ENCODE measurements at regions not wholly inside any gene's neighbourhood (a gene's known extent, or its start where the extent isn't known, plus 50 kb on each side); places are given as distances from the start of the nearest gene placed in this dataset.
"Not testable (repeated sequence)": the region's sequence is repeated elsewhere in the genome, so short reads cannot be mapped to it uniquely, and the experiment has no call there.

DNA sequence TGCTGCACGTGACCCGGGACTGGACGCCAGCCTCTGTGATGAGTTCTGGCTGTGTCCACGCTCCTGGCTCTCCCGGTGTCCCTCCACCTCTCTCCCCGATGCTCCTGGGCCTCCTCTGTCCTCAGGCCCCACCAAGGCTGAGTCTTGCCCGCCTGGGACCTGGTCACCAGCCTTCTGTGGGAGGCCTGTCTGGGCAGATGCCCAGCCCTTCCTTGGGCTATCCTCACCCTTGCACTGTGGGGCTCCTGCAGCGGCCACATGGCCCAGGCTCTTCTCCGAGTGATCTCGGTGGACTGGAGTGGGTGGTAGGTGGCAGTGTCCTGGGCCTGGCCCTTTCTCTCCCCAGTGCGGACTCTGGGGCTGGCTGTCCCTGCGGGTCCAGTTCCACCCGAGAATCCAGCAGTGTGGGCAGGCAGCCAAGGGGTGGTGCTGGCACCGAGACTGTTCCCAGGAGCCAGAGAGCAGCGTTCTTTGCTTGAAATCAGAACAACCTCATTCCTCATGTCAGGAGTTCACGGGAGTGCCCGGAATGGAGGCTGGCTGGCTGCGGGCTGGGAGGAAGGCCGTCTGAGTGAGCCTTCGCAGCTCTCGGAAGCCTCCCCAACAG is 94.6 kb downstream of the TMEM121 start:
- in situ Hi-C loops (cut with MboI; ENCODE audit: low sequenced_read_pairs) = not testable (repeated sequence)

DNA sequence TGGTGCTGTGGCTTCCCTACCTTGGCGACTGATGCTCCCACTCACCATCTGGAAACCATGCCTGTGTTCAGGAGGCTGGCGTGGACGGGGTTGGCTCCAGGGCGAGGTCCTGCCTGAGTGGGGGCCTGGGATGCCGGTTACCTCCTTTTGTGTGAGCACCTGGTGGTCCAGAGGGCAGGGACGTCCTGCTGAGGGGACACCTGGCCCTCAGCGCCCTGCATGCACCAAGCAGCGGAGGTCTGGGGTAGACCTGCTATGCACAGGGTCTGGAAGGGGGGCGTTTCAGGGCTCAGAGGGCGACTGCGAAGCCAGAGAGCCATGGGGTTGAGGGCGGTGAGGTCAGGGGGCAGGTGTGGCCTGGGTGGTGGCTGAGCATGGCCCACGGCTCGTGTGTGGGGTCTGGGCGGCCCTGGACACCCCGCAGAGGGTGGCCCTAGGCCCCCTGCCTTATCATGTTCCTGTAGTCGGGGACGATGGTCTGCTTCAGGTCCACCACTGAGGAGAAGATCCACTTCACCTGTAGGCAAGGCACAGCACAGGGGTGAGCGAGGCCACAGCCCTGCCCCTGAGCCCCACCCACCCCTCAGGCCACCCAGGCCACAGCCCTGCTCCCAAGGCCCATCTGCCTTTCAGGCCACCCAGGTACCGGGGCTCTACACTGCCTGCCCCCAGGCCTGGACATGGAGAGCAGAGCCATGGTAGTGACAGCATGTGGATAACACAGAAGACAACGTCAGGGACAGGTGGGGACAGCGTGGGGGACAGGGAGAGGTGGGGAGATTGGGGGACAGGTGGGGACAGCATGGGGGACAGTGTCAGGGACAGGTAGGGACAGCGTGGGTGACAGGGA is 95.3 kb downstream of the TMEM121 start:
- in situ Hi-C loops (cut with MboI; ENCODE audit: low sequenced_read_pairs) = not testable (repeated sequence)

DNA sequence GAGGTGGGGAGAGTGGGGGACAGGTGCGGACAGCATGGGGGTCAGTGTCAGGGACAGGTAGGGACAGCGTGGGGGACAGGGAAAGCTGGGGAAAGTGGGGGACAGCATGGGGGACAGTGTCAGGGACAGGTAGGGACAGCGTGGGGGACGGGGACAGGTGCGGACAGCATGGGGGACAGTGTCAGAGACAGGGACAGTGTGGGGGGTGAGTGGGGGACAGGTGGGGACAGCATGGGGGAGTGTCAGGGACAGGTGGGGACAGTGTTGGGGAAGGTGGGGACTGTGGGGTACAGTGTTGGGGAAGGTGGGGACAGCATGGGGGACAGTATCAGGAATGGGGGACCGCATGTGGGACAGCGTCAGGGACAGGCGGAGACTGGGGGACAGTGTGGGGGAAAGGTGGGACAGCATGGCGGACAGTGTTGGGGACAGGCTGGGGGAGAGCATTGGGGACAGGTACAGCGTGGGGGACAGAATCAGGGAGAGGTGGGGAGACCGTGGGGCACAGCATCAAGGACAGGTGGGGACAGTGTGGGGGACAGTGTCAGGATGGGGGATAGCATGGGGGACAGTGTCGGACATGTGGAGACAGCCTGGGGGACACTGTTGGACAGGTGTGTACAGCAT is 96.1 kb downstream of the TMEM121 start:
- in situ Hi-C loops (cut with MboI; ENCODE audit: low sequenced_read_pairs) = no loop called here

DNA sequence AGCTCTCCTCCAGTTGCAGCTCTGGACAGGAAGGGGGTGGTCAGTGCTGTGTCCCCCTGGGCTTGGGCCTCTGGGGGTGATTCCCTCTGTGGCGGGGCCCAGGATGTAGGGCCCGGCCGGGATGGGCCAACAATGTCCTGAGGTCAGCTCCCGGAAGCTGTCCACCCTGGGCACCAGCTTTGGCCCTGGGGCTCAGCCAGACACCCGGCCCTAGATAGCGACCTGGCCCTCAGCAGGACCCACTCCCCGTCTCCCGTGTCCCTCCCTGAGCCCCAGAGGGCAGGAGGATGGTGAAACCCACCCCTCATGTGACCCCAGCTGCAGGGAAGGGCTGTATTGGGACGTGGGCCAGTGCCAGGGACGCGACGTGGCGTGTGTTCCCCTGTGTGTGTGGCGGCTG is 96.8 kb downstream of the TMEM121 start:
- in situ Hi-C loops (cut with MboI; ENCODE audit: low sequenced_read_pairs) = not testable (repeated sequence)

DNA sequence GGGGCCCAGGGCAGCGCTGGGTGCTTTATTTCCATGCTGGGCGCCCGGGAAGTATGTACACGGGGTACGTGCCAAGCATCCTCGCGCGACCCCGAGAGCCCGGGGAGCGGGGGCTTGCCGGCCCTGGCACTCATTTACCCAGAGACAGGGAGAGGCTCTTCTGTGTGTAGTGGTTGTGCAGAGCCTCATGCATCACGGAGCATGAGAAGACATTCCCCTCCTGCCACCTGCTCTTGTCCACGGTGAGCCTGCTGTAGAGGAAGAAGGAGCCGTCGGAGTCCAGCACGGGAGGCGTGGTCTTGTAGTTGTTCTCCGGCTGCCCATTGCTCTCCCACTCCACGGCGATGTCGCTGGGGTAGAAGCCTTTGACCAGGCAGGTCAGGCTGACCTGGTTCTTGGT is 98.0 kb downstream of the TMEM121 start:
- in situ Hi-C loops (cut with MboI; ENCODE audit: low sequenced_read_pairs) = not testable (repeated sequence)

DNA sequence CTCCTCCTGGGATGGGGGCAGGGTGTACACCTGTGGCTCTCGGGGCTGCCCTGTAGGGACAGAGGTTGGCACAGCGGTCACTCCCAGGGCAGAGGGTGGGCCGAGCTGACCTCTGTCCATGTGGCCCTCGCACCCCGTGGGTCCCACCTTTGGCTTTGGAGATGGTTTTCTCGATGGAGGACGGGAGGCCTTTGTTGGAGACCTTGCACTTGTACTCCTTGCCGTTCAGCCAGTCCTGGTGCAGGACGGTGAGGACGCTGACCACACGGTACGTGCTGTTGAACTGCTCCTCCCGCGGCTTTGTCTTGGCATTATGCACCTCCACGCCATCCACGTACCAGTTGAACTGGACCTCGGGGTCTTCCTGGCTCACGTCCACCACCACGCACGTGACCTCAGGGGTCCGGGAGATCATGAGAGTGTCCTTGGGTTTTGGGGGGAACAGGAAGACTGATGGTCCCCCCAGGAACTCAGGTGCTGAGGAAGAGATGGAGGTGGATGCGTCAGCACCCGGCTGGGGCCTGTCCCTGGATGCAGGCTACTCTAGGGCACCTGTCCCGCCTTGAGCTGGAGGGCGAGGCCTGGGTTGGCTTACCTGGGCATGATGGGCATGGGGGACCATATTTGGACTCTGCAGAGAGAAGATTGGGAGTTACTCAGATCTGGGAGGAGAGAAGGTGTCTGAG is 98.5 kb downstream of the TMEM121 start:
- in situ Hi-C loops (cut with MboI; ENCODE audit: low sequenced_read_pairs) = not testable (repeated sequence)

DNA sequence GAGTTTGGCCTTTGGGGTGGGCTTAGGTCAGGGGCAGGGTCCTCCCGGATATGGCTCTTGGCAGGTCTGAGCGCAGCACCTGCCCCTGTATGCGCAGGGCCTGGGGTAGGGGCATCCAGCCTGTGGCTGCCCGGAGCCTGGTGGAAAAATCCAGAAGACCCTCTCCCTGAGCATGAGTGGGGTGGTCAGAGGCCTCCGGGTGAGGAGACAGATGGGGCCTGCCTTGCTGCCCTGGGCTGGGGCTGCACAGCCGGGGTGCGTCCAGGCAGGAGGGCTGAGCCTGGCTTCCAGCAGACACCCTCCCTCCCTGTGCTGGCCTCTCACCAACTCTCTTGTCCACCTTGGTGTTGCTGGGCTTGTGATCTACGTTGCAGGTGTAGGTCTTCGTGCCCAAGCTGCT is 99.1 kb downstream of the TMEM121 start:
- in situ Hi-C loops (cut with MboI; ENCODE audit: low sequenced_read_pairs) = not testable (repeated sequence)

DNA sequence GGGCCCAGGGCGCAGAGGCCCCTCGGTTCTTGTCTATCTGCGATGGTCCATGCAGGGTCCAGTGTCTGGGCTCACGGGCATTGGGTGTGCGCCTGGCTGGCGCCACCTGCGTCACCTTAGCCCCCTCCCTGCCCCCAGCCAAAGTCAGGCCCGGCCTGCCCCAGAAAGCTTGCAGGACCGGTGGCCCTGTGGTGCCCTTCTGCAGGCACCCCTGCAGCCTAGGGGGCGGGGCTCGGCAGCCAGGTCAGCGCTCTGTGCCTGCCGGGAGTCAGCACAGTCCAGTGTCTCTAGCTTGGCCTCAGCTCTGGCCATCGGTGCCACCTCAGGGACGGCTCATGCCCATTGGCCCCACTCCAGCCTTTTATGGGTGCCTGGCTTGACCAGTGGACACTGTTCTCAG is 99.7 kb downstream of the TMEM121 start:
- in situ Hi-C loops (cut with MboI; ENCODE audit: low sequenced_read_pairs) = not testable (repeated sequence)

DNA sequence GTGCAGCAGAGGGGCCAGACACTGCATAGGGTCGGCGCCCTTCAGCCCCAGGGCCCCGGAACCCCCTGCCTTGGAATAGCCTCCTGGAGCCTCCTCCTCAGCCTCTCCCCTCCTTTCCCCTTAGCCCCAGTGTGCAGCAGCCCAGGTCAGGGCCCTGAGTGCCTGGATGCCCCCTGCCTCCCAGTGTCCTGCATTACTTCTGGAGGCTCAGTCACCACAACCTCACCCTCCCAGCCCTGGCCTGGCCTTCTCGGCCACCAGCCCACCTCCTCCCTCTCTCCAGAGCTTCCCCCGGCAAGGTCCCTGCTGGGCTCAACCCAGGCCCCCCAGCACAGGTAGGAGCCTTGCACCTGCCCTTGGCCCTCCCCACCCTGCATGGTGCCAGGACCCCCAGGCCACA is 100.3 kb downstream of the TMEM121 start:
- in situ Hi-C loops (cut with MboI; ENCODE audit: low sequenced_read_pairs) = not testable (repeated sequence)

DNA sequence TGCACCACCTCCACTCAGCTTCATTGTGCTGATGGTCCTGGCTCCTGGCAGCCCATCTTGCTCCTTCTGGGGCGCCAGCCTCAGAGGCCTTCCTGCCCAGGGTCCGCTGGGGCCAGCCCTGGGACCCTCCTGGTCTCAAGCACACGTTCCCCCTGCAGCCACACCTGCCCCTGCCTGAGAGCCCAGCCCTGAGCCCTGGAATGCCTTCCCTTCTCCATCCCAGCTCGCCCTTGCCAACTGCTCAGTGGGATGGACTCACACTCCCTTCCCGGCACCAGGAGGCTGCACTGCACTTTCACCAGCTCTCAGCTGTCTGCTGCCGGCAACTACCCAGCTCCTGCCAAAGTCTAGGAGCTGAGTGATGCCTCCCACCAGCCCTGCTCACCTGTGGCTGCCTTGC is 100.9 kb downstream of the TMEM121 start:
- in situ Hi-C loops (cut with MboI; ENCODE audit: low sequenced_read_pairs) = not testable (repeated sequence)

DNA sequence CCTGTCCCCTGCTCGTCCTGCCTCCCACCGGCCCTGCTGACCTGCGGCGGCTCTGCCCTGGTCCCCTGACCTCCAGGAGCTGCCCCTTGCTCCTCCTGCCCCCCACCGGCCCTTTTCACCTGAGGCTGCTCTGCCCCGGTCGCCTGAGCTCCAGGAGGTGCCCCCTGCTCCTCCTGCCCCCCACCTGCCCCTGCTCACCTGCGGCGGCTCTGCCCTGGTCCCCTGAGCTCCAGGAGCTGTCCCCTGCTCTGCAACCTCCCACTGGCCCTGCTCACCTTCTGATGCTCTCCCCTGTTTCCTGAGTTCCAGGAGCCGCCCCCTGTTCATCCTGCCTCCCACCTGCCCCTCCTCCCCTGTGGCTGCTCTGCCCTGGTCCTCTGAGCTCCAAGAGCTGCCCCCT is 101.3 kb downstream of the TMEM121 start:
- in situ Hi-C loops (cut with MboI; ENCODE audit: low sequenced_read_pairs) = no loop called here

DNA sequence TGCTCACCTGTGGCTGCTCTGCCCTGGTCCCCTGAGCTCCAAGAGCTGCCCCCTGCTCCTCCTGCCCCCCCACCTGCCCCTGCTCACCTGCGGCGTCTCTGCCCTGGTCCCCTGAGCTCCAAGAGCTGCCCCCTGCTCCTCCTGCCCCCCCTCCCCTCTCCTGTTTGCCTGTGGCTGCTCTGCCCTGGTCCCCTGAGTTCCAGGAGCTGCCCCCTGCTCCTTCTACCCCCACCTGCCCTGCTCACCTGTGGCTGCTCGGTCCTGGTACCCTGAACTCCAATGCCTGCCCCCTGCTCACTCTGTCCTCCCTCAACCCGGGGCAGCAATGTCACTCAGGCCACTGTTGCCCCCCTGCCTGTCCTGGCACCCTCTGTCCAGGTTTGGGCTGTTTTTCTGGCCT is 101.7 kb downstream of the TMEM121 start:
- in situ Hi-C loops (cut with MboI; ENCODE audit: low sequenced_read_pairs) = not testable (repeated sequence)

DNA sequence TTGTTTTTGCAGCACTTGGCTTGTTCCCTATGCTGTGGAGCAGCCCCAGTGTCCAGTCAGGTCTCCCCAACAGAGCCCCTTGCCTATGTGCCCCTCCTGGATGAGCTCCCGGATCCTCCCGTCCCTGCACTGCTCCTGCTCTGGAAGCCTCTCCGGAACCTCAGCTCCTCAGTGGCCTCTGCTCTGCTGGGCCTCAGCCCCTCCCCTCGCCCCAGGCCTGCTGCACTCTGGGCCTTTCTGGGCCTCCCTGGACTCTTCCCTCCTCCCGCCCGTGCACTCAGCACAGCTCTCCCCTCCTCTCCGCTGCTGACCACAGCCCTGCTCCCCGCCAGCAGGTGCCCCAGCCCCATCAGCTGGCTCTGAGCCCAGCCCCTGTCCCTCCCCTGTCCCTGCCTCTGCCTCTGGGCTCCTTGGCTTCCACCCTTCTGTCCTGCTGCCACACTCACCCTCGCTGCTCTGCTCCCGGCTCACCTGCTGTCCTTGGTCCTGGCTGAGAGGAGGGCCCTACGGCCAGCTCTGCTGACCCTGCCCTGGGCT is 102.2 kb downstream of the TMEM121 start:
- in situ Hi-C loops (cut with MboI; ENCODE audit: low sequenced_read_pairs) = not testable (repeated sequence)

DNA sequence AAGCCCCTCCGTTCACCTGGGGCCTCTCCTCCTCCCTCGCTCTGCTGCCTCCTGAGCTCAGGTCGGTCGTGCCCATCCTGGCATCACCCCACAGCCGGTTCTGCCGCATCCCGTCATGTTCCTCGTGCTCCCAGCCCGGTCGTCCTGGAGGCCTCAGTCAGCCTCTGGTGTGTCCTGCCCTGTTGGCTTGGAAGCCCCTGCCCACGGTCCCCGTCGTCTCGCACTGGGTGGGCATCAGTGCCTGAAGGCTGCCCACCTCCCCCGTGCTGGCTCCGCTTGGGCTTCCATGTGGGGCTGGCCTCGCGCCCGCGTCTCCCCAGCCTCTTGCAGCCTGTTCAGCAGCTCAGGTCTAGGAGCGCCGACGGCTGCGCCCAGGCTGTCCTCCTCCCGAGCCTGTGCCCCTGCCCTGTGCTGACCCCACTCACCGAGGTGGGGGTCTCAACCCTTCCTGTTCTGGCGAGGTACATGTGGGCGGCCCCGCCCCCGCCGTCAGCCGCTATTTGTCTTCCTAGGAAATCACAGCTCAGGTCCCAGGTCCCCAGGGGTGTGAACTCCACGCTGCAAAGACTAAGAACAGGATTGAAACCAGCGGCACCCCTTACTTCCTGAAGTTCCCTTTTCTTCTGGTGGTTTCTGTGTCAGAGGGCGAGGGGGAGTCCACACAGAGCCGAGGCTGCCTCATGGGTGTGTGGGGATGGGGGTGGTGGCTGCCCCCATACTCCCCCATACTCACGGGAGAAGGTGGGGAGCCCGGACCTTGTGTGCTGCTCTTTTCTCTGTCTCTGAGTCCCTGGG is 102.9 kb downstream of the TMEM121 start:
- in situ Hi-C loops (cut with MboI; ENCODE audit: low sequenced_read_pairs) = not testable (repeated sequence)

DNA sequence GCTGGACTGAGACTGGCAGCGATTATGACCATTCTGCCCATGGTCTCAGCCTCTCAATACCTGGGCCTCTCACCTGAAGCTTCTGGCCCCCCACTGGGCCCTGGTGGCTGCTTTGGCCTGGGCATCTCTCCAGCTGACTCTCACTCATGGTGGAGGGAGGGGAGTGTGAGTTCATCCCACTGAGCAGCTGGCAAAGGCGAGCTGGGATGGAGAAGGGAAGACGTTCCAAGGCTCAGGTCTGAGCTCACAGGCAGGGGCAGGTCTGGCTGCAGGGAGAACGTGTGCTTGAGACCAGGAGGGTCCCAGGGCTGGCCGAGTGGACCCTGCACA is 103.5 kb downstream of the TMEM121 start:
- in situ Hi-C loops (cut with MboI; ENCODE audit: low sequenced_read_pairs) = no loop called here

DNA sequence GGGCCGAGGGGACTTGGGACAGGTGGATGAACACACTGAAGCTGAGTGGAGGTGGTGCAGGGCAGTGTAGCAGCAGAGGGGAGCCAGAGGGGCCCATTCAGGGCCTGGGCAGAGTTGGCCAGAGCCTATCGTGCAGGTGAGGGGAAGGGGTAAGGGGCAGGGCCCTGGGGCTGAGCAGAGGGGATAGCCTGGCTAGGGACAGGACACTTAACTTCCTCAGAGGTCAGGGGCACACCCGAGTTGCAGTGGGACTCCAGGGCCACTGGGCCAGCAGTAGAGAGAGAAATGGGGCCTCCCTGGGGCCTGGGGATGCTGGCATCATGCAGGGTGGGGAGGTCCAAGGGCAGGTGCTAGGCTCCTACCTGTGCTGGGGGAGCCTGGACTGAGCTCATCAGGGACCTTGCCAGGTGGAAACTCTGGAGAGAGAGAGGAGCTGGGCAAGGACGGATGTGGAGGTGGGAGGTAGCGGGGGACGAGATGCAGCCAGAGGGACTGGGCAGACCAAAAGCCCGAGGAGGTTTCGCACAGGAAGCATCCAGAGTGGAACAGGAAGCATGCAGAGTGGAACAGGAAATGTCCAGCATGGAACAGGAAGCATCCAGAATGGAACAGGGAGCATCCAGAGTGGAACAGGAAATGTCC is 104.0 kb downstream of the TMEM121 start:
- in situ Hi-C loops (cut with MboI; ENCODE audit: low sequenced_read_pairs) = not testable (repeated sequence)

DNA sequence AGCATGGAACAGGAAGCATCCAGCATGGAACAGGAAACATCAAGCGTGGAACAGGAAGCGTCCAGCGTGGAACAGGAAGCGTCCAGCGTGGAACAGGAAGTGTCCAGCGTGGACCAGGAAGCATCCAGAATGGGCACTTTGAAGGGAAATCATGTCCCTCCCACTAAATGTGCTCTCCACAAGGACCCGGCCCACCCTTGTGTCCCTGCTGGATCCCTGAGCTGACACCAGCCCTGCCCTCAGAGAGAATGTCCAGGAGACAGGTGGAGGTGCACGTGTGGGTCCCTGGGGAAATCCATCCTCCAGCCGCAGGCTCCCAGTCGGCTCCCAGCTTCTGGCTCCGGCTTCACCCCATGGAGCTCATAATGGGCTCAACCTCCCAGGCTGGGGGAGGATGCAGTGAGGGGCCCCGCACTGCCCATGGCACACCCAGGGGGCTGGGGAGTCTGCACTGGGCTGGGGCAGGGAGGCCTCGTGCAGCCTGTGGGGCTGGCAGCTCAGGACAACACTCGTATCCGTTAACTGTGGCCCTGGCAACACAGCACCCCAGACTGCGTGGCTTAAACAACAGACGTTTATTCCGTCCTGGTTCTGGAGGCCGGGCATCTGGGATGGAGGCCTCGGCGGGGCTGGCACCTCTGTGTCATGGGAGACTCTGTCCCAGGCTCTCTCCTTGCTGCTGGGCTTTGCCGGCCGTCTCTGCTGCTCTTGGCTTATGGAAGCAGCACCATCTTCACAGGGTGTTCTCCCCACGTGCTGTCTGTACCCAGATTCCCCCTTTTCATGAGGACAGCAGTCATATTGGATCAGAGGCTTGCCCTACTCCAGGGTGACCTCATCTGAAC is 104.8 kb downstream of the TMEM121 start:
- in situ Hi-C loops (cut with MboI; ENCODE audit: low sequenced_read_pairs) = not testable (repeated sequence)

DNA sequence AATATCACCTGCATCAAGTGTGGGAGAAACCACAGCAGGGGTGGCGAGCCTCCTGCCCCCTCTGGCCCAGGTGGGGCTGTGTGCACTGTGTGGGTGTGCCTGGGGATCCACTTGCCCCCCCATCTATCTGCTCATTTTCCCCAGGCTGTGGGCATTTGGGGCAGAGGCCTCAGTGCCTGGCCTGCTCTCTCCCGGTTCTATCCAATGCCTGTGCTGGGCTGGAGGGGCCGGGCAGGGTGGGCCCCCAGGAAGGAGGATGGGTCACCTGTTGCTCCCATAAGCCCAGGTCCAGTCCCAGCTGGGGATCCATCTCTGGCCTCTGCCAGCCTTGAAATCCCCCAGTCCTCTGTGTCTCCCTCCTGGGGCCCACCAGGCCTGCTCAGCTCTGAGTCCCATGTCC is 105.6 kb downstream of the TMEM121 start:
- in situ Hi-C loops (cut with MboI; ENCODE audit: low sequenced_read_pairs) = no loop called here

DNA sequence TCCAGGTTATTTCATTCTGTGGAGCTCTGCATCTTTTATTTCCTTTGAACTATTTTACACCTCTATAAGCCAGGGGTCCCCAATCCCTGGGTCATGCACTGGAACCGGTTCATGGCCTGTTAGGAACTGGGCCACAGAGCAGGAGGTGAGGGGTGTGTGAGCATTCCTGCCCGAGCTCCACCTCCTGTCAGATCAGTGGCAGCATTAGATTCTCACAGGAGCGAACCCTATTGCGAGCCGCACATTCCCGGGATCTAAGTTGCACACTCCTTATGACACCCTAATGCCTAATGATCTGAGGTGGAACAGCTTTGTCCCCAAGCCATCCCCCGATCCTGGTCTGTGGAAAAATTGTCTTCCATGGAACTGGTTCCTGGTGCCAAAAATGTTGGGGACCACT is 107.2 kb downstream of the TMEM121 start:
- in situ Hi-C loops (cut with MboI; ENCODE audit: low sequenced_read_pairs) = not testable (repeated sequence)
